Large intestine (tissue), 3 donors: ENCODE measurements at regions not wholly inside any gene's neighbourhood (a gene's known extent, or its start where the extent isn't known, plus 50 kb on each side); places are given as distances from the start of the nearest gene placed in this dataset.

Experiments
- DNase-seq, 2 donors: peaks; one replicate each; pipeline versions ENCODE4 v3.0.0 to v3.0.0-alpha.2; 2013
- H3K27ac ChIP-seq: one replicate; pipeline ENCODE4 v1.5.1; 2013; ENCODE audit warnings: low read length
- H3K27me3 ChIP-seq: 2 replicates; pipeline ENCODE4 v1.6.1; 2013; ENCODE audit warnings: low read length; ENCODE audit not compliant: control insufficient read depth, insufficient read depth
- H3K36me3 ChIP-seq: 2 replicates; pipeline ENCODE4 v1.6.1; 2013; ENCODE audit warnings: low read length; ENCODE audit not compliant: control insufficient read depth, insufficient read depth
- H3K4me1 ChIP-seq: one replicate; pipeline ENCODE4 v1.6.1; 2013; ENCODE audit warnings: low read length; ENCODE audit not compliant: control insufficient read depth, insufficient read depth
- H3K4me3 ChIP-seq: one replicate; pipeline ENCODE4 v1.5.1; 2013; ENCODE audit warnings: low read length
- H3K9me3 ChIP-seq: one replicate; pipeline ENCODE4 v1.6.1; 2013; ENCODE audit warnings: mild to moderate bottlenecking, low read depth, low read length, moderate library complexity; ENCODE audit not compliant: control insufficient read depth
- WGBS: methylation state at CpG from one replicate; pipeline ENCODE4 v1.1.5; 2013; ENCODE audit warnings: low lambda C conversion rate; ENCODE audit not compliant: insufficient coverage; 5-methylcytosine and 5-hydroxymethylcytosine counted together

- Histone ChIP-seq H3K27me3 (no peaks in the 10 kb centered on the region), H3K27ac (no peak overlapping the region), H3K4me1 (peaks cover 17% of the 10 kb centered on the region), H3K36me3 (no peaks in the 10 kb centered on the region), H3K9me3 (no peaks in the 10 kb centered on the region), H3K4me3 (no peak overlapping the region)
- DNase-seq, result no peak
- 83% methylated on average over 4 of the region's 4 CpGs for WGBS
These were observed 420.1 kb downstream of the GJA1 start for GRCh38 chr6:121855521-121855920.

GRCh38 chr6:121856296-121856695, 420.9 kb downstream of the GJA1 start:
- DNase-seq, result no peak
- no peak overlapping the region for H3K4me3 ChIP-seq
- no peaks in the 10 kb centered on the region for H3K9me3 ChIP-seq
- no peaks in the 10 kb centered on the region for H3K27me3 ChIP-seq
- H3K27ac ChIP-seq, result no peak overlapping the region
- H3K36me3 ChIP-seq, result no peaks in the 10 kb centered on the region
- WGBS, result no CpG with 5 or more reads among the region's 2 CpGs
- H3K4me1 ChIP-seq, result peaks cover 17% of the 10 kb centered on the region

- Histone ChIP-seq H3K27me3 (no peaks in the 10 kb centered on the region), H3K27ac (no peak overlapping the region), H3K9me3 (no peaks in the 10 kb centered on the region), H3K4me1 (peaks cover 14% of the 10 kb centered on the region), H3K4me3 (no peak overlapping the region), H3K36me3 (no peaks in the 10 kb centered on the region)
- DNase-seq, result no peak
- no CpG with 5 or more reads among the region's 2 CpGs for whole genome bisulfite sequencing
These were observed 422.1 kb downstream of the GJA1 start for GRCh38 chr6:121857551-121857950.

GRCh38 chr6:121858310-121858709, 422.9 kb downstream of the GJA1 start:
- H3K4me3 ChIP-seq, result no peak overlapping the region
- H3K27ac ChIP-seq, result no peak overlapping the region
- H3K4me1 ChIP-seq, result peaks cover 10% of the 10 kb centered on the region
- H3K27me3 ChIP-seq, result no peaks in the 10 kb centered on the region
- no peaks in the 10 kb centered on the region for H3K9me3 ChIP-seq
- no peaks in the 10 kb centered on the region for H3K36me3 ChIP-seq
- no peak for DNase-seq
- WGBS, result 100% methylated on average over 3 of the region's 4 CpGs

GRCh38 chr6:121858986-121859385, 423.5 kb downstream of the GJA1 start:
- no peak overlapping the region for H3K4me3 ChIP-seq
- peaks cover 7% of the 10 kb centered on the region for H3K4me1 ChIP-seq
- no peaks in the 10 kb centered on the region for H3K9me3 ChIP-seq
- no peak for DNase-seq
- H3K27me3 ChIP-seq, result no peaks in the 10 kb centered on the region
- WGBS, result no CpG with 5 or more reads among the region's 1 CpG
- no peaks in the 10 kb centered on the region for H3K36me3 ChIP-seq
- no peak overlapping the region for H3K27ac ChIP-seq

GRCh38 chr6:121865811-121866210, 430.4 kb downstream of the GJA1 start:
- no peaks in the 10 kb centered on the region for H3K27me3 ChIP-seq
- no peak overlapping the region for H3K4me3 ChIP-seq
- no peak for DNase-seq
- 80% methylated on average over 1 of the region's 1 CpG for WGBS
- no peaks in the 10 kb centered on the region for H3K36me3 ChIP-seq
- no peaks in the 10 kb centered on the region for H3K9me3 ChIP-seq
- H3K27ac ChIP-seq, result no peak overlapping the region
- no peaks in the 10 kb centered on the region for H3K4me1 ChIP-seq

GRCh38 chr6:121867095-121867494, 431.6 kb downstream of the GJA1 start:
- Histone ChIP-seq H3K4me1 (no peaks in the 10 kb centered on the region), H3K9me3 (no peaks in the 10 kb centered on the region), H3K4me3 (no peak overlapping the region), H3K36me3 (no peaks in the 10 kb centered on the region), H3K27ac (no peak overlapping the region), H3K27me3 (no peaks in the 10 kb centered on the region)
- no peak for DNase-seq
- WGBS, result 90% methylated on average over 2 of the region's 2 CpGs

GRCh38 chr6:121868206-121868605, 432.8 kb downstream of the GJA1 start:
- WGBS, result 29% methylated on average over 1 of the region's 1 CpG
- Histone ChIP-seq H3K9me3 (no peaks in the 10 kb centered on the region), H3K27ac (no peak overlapping the region), H3K4me1 (peaks cover 4% of the 10 kb centered on the region), H3K4me3 (no peak overlapping the region), H3K36me3 (no peaks in the 10 kb centered on the region), H3K27me3 (no peaks in the 10 kb centered on the region)
- DNase-seq, result peak; percentile 22 to 52

- Histone ChIP-seq H3K4me1 (peaks cover 13% of the 10 kb centered on the region), H3K4me3 (no peak overlapping the region), H3K27me3 (no peaks in the 10 kb centered on the region), H3K27ac (peak overlapping the region; percentile 40), H3K36me3 (no peaks in the 10 kb centered on the region), H3K9me3 (no peaks in the 10 kb centered on the region)
- WGBS, result 30% methylated on average over 2 of the region's 2 CpGs
- DNase-seq, result peak; percentile 27 to 77
These were observed 438.1 kb downstream of the GJA1 start for GRCh38 chr6:121873595-121873994.

- no peak overlapping the region for H3K27ac ChIP-seq
- no peak for DNase-seq
- H3K27me3 ChIP-seq, result no peaks in the 10 kb centered on the region
- H3K4me3 ChIP-seq, result no peak overlapping the region
- H3K4me1 ChIP-seq, result peaks cover 13% of the 10 kb centered on the region
- H3K9me3 ChIP-seq, result no peaks in the 10 kb centered on the region
- no peaks in the 10 kb centered on the region for H3K36me3 ChIP-seq
These were observed 441.3 kb downstream of the GJA1 start for GRCh38 chr6:121876721-121877120.

- Histone ChIP-seq H3K9me3 (no peaks in the 10 kb centered on the region), H3K27me3 (no peaks in the 10 kb centered on the region), H3K4me1 (peaks cover 8% of the 10 kb centered on the region), H3K36me3 (no peaks in the 10 kb centered on the region), H3K4me3 (no peak overlapping the region), H3K27ac (no peak overlapping the region)
- WGBS, result no CpG with 5 or more reads among the region's 1 CpG
- DNase-seq, result no peak
These were observed 443.7 kb downstream of the GJA1 start for GRCh38 chr6:121879149-121879548.
